Activated T-cell treated with anti-CD3 and anti-CD28 coated beads, Interleukin-2, amount 50 U/mL, for 24 hours (primary cell): ENCODE measurements at regions not wholly inside any gene's neighbourhood (a gene's known extent, or its start where the extent isn't known, plus 50 kb on each side); places are given as distances from the start of the nearest gene placed in this dataset.
"Not testable (repeated sequence)": the region's sequence is repeated elsewhere in the genome, so short reads cannot be mapped to it uniquely, and the experiment has no call there.

Experiments used
- DNase-seq: peaks from one replicate; pipeline ENCODE4 v3.0.0-alpha.2; 2020
- H3K27ac Mint-ChIP-seq: 2 replicates; pipeline ENCODE4 v1.8.0; 2020; ENCODE audit warnings: mild to moderate bottlenecking, mixed read lengths
- H3K27me3 Mint-ChIP-seq: 2 replicates; pipeline ENCODE4 v1.8.0; 2020; ENCODE audit warnings: mixed read lengths
- H3K36me3 Mint-ChIP-seq: 2 replicates; pipeline ENCODE4 v1.8.0; 2020; ENCODE audit warnings: low read depth, mixed read lengths
- H3K4me1 Mint-ChIP-seq: 2 replicates; pipeline ENCODE4 v1.8.0; 2020; ENCODE audit warnings: low read depth, mixed read lengths
- H3K4me3 Mint-ChIP-seq: 2 replicates; pipeline ENCODE4 v1.8.0; 2020; ENCODE audit warnings: mild to moderate bottlenecking, moderate library complexity, mixed read lengths
- H3K9me3 Mint-ChIP-seq: 2 replicates; pipeline ENCODE4 v1.8.0; 2020; ENCODE audit warnings: mixed read lengths

GRCh38 chr17:21823090-21823489, 130.8 kb downstream of the KCNJ18 start:
- Mint-ChIP-seq H3K36me3 (no peaks in the 10 kb centered on the region), H3K27ac (no peak overlapping the region), H3K4me1 (no peaks in the 10 kb centered on the region), H3K9me3 (peaks cover under 1% of the 10 kb centered on the region), H3K4me3 (no peak overlapping the region), H3K27me3 (no peaks in the 10 kb centered on the region)
- DNase-seq = no peak

- no peaks in the 10 kb centered on the region for H3K36me3 Mint-ChIP-seq
- H3K4me3 Mint-ChIP-seq = no peak overlapping the region
- no peak overlapping the region for H3K27ac Mint-ChIP-seq
- no peak for DNase-seq
- no peaks in the 10 kb centered on the region for H3K4me1 Mint-ChIP-seq
- H3K27me3 Mint-ChIP-seq = no peaks in the 10 kb centered on the region
- H3K9me3 Mint-ChIP-seq = no peaks in the 10 kb centered on the region
These were observed 131.3 kb downstream of the KCNJ18 start for GRCh38 chr17:21823643-21824042.

- H3K27ac Mint-ChIP-seq = peak overlapping the region; percentile 75
- no peak overlapping the region for H3K4me3 Mint-ChIP-seq
- H3K9me3 Mint-ChIP-seq = peaks cover 12% of the 10 kb centered on the region
- peaks cover 9% of the 10 kb centered on the region for H3K36me3 Mint-ChIP-seq
- peaks cover 12% of the 10 kb centered on the region for H3K27me3 Mint-ChIP-seq
- no peak for DNase-seq
- no peaks in the 10 kb centered on the region for H3K4me1 Mint-ChIP-seq
These were observed 149.5 kb downstream of the KCNJ18 start for GRCh38 chr17:21841839-21842238.

- Mint-ChIP-seq H3K27ac (no peak overlapping the region), H3K27me3 (peaks cover 12% of the 10 kb centered on the region), H3K4me3 (no peak overlapping the region), H3K4me1 (no peaks in the 10 kb centered on the region), H3K9me3 (peaks cover 12% of the 10 kb centered on the region), H3K36me3 (peaks cover 9% of the 10 kb centered on the region)
- DNase-seq = no peak
These were observed 150.3 kb downstream of the KCNJ18 start for GRCh38 chr17:21842332-21843317.

GRCh38 chr17:21843318-21843865, 151.1 kb downstream of the KCNJ18 start:
- no peak overlapping the region for H3K4me3 Mint-ChIP-seq
- H3K27ac Mint-ChIP-seq = no peak overlapping the region
- H3K27me3 Mint-ChIP-seq = peaks cover 12% of the 10 kb centered on the region
- H3K36me3 Mint-ChIP-seq = peaks cover 9% of the 10 kb centered on the region
- H3K9me3 Mint-ChIP-seq = peaks cover 14% of the 10 kb centered on the region
- no peaks in the 10 kb centered on the region for H3K4me1 Mint-ChIP-seq
- no peak for DNase-seq

- Mint-ChIP-seq H3K4me1 (no peaks in the 10 kb centered on the region), H3K27me3 (peaks cover 12% of the 10 kb centered on the region), H3K9me3 (peaks cover 18% of the 10 kb centered on the region), H3K36me3 (peaks cover 9% of the 10 kb centered on the region), H3K27ac (no peak overlapping the region), H3K4me3 (no peak overlapping the region)
- DNase-seq = no peak
These were observed 151.7 kb downstream of the KCNJ18 start for GRCh38 chr17:21843951-21844590.

- peaks cover 21% of the 10 kb centered on the region for H3K9me3 Mint-ChIP-seq
- H3K4me1 Mint-ChIP-seq, DNase-seq, H3K36me3 Mint-ChIP-seq, H3K27ac Mint-ChIP-seq, H3K4me3 Mint-ChIP-seq, H3K27me3 Mint-ChIP-seq: not testable (repeated sequence)
These were observed 156.2 kb downstream of the KCNJ18 start for GRCh38 chr17:21848510-21848909.

- peaks cover 21% of the 10 kb centered on the region for H3K9me3 Mint-ChIP-seq
- not testable (repeated sequence) for H3K4me3 Mint-ChIP-seq, H3K36me3 Mint-ChIP-seq, DNase-seq, H3K27me3 Mint-ChIP-seq, H3K27ac Mint-ChIP-seq, H3K4me1 Mint-ChIP-seq
These were observed 156.7 kb downstream of the KCNJ18 start for GRCh38 chr17:21849030-21849429.

- H3K27ac Mint-ChIP-seq, H3K4me1 Mint-ChIP-seq, H3K36me3 Mint-ChIP-seq, H3K27me3 Mint-ChIP-seq, DNase-seq, H3K4me3 Mint-ChIP-seq: not testable (repeated sequence)
- H3K9me3 Mint-ChIP-seq = peaks cover 13% of the 10 kb centered on the region
These were observed 158.3 kb downstream of the KCNJ18 start for GRCh38 chr17:21850614-21851013.
